ENCODE measurements at regions not wholly inside any gene's neighbourhood (a gene's known extent, or its start where the extent isn't known, plus 50 kb on each side); places are given as distances from the start of the nearest gene placed in this dataset.

DNA sequence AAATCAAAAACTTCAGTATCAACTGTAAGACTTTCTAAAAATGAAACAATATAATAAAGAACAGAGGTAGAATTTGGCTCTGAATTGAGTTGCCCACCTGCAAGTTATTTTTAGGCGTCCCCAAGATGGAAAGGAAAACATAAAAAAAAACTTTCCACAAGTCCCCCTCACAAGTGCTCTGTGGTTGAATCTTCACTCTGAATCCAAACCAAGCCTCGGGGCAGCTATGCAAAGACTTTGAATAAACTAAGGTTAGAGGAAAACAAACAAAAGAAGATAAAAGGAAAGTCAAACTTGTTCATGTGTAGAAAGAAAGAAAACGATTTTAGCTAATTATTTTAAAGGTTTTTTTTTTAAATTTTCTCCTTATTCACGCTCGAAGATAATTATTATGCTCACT is 372.4 kb upstream of the SLIT2 start:
- no peak for DNase-seq (ENCODE audit: low read depth, low spot score)
- TF ChIP-seq, protein P1, sequence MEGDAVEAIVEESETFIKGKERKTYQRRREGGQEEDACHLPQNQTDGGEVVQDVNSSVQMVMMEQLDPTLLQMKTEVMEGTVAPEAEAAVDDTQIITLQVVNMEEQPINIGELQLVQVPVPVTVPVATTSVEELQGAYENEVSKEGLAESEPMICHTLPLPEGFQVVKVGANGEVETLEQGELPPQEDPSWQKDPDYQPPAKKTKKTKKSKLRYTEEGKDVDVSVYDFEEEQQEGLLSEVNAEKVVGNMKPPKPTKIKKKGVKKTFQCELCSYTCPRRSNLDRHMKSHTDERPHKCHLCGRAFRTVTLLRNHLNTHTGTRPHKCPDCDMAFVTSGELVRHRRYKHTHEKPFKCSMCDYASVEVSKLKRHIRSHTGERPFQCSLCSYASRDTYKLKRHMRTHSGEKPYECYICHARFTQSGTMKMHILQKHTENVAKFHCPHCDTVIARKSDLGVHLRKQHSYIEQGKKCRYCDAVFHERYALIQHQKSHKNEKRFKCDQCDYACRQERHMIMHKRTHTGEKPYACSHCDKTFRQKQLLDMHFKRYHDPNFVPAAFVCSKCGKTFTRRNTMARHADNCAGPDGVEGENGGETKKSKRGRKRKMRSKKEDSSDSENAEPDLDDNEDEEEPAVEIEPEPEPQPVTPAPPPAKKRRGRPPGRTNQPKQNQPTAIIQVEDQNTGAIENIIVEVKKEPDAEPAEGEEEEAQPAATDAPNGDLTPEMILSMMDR (IDR thresholded peaks at IDR 0.05; ENCODE audit: low read depth, low read length), result no peak
- Histone ChIP-seq H3K9me3 (ENCODE audit: control insufficient read depth, insufficient read depth, low read length) (no peaks in the 10 kb centered on the region), H3K27ac (ENCODE audit: low read depth, low read length) (no peak overlapping the region), H3K4me3 (ENCODE audit: low read depth, low read length) (no peak overlapping the region), H3K27me3 (ENCODE audit: control insufficient read depth, insufficient read depth, low read length) (no peaks in the 10 kb centered on the region)
- ChIA-PET CTCF (no interaction called here), POLR2A (no interaction called here)

DNA sequence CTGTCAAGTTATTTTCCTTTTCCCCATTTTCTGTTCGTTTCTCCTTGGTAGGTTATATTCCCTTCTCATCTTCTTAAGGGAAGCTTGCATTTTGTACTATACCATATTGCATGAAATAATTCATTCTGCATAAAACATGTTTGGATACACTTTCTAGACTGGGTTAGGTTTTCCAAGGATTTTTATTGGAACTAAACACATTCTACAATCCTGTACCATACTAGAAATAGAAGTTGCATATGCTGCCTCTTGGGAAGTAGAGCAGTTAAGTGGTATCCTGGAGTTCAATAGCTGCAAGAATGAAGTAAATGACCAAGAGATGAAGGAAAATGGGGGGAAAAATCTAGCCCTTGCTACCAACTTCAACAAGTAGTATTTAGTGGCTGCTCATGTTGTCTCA is 393.7 kb upstream of the SLIT2 start:
- Histone ChIP-seq H3K27me3 (ENCODE audit: control insufficient read depth, insufficient read depth, low read length) (no peaks in the 10 kb centered on the region), H3K27ac (ENCODE audit: low read depth, low read length) (no peak overlapping the region), H3K4me3 (ENCODE audit: low read depth, low read length) (no peak overlapping the region), H3K9me3 (ENCODE audit: control insufficient read depth, insufficient read depth, low read length) (no peaks in the 10 kb centered on the region)
- TF ChIP-seq, protein P1 (IDR thresholded peaks at IDR 0.05; ENCODE audit: low read depth, low read length), result no peak
- POLR2A ChIA-PET, result no interaction called here
- CTCF ChIA-PET, result no interaction called here
- DNase-seq (ENCODE audit: low read depth, low spot score), result no peak

DNA sequence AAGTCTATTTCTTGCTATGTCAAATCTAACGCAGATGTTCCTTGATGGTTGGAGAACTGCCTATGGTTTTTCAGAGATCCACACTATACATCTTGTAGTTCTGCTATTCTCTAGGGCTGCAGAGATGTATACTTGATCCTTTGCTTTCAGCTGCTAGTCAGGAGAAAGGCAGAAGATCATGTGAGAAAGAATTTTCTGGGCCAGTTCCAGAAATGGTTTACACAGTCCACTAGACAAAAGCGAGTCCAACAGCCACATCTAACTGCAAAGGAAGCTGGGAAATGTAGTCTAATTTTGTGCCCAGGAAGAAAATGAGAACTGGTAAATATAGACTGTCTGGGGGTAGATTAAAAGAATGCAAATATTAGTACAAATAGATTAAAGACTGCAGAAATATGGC is 394.3 kb upstream of the SLIT2 start:
- DNase-seq (ENCODE audit: low read depth, low spot score), result peak; percentile 23
- POLR2A ChIA-PET, result no interaction called here

DNA sequence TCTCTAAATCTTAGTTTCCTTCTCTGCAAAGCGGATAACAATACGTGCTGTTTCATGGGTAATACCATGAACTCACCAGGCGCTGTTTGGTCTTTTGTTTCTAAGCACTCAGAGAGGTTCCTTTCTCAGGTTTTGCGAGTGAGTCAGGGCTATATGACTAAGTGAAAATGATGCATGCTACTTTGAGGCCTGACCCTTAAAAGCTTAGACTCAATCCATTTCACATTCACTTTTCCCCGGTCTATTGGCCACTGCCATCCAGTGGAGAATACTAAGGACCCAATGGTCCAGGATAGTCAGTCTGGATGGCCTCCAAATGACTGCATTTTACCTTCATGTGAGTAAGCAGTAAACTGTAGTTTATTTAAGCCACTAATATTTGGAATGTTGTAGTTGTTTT is 400.8 kb upstream of the SLIT2 start:
- TF ChIP-seq, protein P1 (IDR thresholded peaks at IDR 0.05; ENCODE audit: low read depth, low read length), result peak; percentile 55
- Histone ChIP-seq H3K27me3 (ENCODE audit: control insufficient read depth, insufficient read depth, low read length) (no peaks in the 10 kb centered on the region), H3K9me3 (ENCODE audit: control insufficient read depth, insufficient read depth, low read length) (no peaks in the 10 kb centered on the region), H3K4me3 (ENCODE audit: low read depth, low read length) (no peak overlapping the region), H3K27ac (ENCODE audit: low read depth, low read length) (no peak overlapping the region)
- ChIA-PET CTCF (no interaction called here), POLR2A (no interaction called here)
- peak; percentile 52 for DNase-seq (ENCODE audit: low read depth, low spot score)

More for the DNA sequence above, 394.3 kb upstream of the SLIT2 start:
- TF ChIP-seq, protein P1 (IDR thresholded peaks at IDR 0.05; ENCODE audit: low read depth, low read length), result no peak
- no peak overlapping the region for H3K27ac ChIP-seq (ENCODE audit: low read depth, low read length)
- no peak overlapping the region for H3K4me3 ChIP-seq (ENCODE audit: low read depth, low read length)
- no peaks in the 10 kb centered on the region for H3K9me3 ChIP-seq (ENCODE audit: control insufficient read depth, insufficient read depth, low read length)
- CTCF ChIA-PET, result no interaction called here
- no peaks in the 10 kb centered on the region for H3K27me3 ChIP-seq (ENCODE audit: control insufficient read depth, insufficient read depth, low read length)

DNA sequence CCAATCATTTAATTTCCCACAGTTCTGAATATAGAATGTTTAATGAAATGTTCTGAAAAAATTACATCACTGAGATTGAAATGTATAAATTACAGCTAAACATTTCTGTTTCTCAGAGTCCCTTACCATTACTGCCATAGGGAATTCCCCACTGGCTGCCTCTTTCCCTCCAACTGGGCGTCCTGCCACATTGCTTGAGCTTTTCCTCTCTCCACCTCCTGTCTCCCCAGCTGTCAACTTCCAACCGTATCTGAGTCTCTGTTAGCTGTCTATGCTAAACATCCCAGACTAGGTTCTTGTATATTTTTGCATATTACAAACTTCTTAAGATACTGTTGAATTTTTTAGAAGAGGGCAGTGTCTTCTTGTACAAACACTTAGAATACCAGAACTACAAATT is 407.3 kb upstream of the SLIT2 start:
- no peaks in the 10 kb centered on the region for H3K9me3 ChIP-seq (ENCODE audit: control insufficient read depth, insufficient read depth, low read length)
- CTCF ChIA-PET, result no interaction called here

More for the DNA sequence above, 407.3 kb upstream of the SLIT2 start:
- POLR2A ChIA-PET, result no interaction called here
- Histone ChIP-seq H3K4me3 (ENCODE audit: low read depth, low read length) (no peak overlapping the region), H3K27me3 (ENCODE audit: control insufficient read depth, insufficient read depth, low read length) (no peaks in the 10 kb centered on the region), H3K27ac (ENCODE audit: low read depth, low read length) (no peak overlapping the region)
- peak; percentile 30 for DNase-seq (ENCODE audit: low read depth, low spot score)
- TF ChIP-seq, protein P1 (IDR thresholded peaks at IDR 0.05; ENCODE audit: low read depth, low read length), result no peak
